ENCODE measurements at regions not wholly inside any gene's neighbourhood (a gene's known extent, or its start where the extent isn't known, plus 50 kb on each side); places are given as distances from the start of the nearest gene placed in this dataset.

DNA sequence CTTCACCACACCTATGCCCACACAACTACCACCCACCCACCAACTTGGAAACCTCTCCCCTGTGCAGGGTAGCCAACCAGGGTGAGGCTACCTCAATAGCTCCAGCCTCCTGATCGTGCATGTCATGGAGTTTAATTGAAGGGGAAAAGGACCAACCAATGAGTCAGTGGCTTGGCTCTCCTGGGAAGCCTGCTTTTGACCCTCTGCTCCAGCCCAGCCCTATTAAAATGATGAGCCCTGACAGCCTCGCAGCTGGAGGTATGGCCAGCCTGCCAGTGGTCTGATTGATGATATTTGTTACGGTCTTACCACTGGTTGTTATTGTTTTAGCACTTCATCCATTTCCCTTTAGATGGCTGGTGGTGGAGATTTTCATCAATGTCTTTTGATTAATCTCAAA is 280.4 kb downstream of the SH3GL2 start:
- TF ChIP-seq, protein P1, sequence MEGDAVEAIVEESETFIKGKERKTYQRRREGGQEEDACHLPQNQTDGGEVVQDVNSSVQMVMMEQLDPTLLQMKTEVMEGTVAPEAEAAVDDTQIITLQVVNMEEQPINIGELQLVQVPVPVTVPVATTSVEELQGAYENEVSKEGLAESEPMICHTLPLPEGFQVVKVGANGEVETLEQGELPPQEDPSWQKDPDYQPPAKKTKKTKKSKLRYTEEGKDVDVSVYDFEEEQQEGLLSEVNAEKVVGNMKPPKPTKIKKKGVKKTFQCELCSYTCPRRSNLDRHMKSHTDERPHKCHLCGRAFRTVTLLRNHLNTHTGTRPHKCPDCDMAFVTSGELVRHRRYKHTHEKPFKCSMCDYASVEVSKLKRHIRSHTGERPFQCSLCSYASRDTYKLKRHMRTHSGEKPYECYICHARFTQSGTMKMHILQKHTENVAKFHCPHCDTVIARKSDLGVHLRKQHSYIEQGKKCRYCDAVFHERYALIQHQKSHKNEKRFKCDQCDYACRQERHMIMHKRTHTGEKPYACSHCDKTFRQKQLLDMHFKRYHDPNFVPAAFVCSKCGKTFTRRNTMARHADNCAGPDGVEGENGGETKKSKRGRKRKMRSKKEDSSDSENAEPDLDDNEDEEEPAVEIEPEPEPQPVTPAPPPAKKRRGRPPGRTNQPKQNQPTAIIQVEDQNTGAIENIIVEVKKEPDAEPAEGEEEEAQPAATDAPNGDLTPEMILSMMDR (IDR thresholded peaks at IDR 0.05): no peak
- DNase-seq (no peak), ATAC-seq (no peak)
- Histone ChIP-seq H3K9me3 (no peaks in the 10 kb centered on the region), H3K4me3 (no peak overlapping the region), H3K36me3 (no peaks in the 10 kb centered on the region), H3K27ac (no peak overlapping the region), H3K4me1 (no peaks in the 10 kb centered on the region), H3K27me3 (no peaks in the 10 kb centered on the region)
- intact Hi-C loops (cut with DNase I): no loop called here

DNA sequence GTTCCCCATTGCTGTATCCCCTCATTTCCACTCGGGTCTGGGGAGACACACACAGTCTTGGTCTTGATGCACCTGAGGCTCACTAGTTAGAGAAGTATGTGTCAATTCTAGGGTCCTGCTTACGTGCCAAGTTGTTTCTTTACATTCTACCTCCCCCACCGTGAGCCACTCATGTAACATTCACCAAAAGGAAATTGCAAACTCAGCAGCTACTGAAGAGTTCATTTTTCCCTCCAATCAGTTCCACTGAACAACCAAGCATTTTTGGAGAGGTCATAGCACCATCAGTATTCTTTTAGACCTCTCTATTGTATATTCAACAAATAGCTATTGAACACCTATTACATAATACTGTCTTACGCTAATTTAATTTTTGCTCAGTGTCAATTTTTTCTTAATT is 281.1 kb downstream of the SH3GL2 start:
- no peak for DNase-seq
- Histone ChIP-seq H3K9me3 (no peaks in the 10 kb centered on the region), H3K27ac (no peak overlapping the region), H3K27me3 (no peaks in the 10 kb centered on the region), H3K4me1 (no peaks in the 10 kb centered on the region), H3K4me3 (no peak overlapping the region), H3K36me3 (no peaks in the 10 kb centered on the region)
- no peak for ATAC-seq
- intact Hi-C loops (cut with DNase I): no loop called here
- TF ChIP-seq, protein P1 (IDR thresholded peaks at IDR 0.05): no peak

DNA sequence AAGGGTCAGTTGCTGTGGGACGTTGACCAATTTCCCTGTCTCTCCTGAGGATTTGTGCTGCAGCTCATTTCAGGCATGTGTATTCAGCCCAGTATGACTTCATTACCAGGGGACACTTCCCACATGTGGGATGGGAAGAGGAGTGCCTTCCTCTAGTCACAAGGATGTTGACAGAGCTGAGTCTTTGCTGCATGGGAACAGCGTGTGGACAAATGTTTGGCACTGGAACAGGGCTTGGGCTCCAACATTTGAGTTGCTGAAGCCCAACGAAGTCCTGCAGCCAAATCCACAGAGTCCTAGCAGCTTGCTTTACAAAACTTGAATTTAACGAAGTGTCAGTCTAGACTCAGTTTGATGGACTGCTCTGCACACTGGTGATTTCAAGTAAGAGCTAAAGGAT is 283.2 kb downstream of the SH3GL2 start:
- no peaks in the 10 kb centered on the region for H3K4me1 ChIP-seq
- no peaks in the 10 kb centered on the region for H3K9me3 ChIP-seq
- no peak overlapping the region for H3K4me3 ChIP-seq
- no peak overlapping the region for H3K27ac ChIP-seq
- TF ChIP-seq, protein P1 (IDR thresholded peaks at IDR 0.05): no peak
- ATAC-seq (no peak), DNase-seq (no peak)
- H3K36me3 ChIP-seq: no peaks in the 10 kb centered on the region
- intact Hi-C loops (cut with DNase I): no loop called here
- H3K27me3 ChIP-seq: no peaks in the 10 kb centered on the region

DNA sequence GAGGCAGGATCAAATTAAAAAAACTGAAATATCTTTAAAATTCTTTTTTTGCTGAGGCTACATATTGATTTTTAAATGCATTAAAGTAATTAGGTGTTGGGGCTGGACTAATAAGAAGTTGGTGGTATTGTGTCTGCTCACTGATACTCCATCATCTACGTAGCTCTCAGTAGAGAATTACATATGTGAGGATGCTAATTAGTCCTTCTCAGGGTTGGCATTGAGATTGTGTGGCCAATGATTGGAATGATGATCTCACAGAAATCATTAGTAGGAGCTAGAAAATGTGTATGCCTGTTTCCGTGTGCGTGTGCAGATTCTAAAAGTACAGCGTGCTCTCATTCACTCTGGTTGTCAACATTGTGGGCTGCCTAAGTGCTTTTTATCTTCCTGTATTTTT is 283.8 kb downstream of the SH3GL2 start:
- H3K36me3 ChIP-seq: no peaks in the 10 kb centered on the region
- no peaks in the 10 kb centered on the region for H3K9me3 ChIP-seq
- intact Hi-C loops (cut with DNase I): no loop called here
- DNase-seq (no peak), ATAC-seq (no peak)
- TF ChIP-seq, protein P1 (IDR thresholded peaks at IDR 0.05): no peak
- H3K27ac ChIP-seq: no peak overlapping the region
- H3K4me3 ChIP-seq: no peak overlapping the region
- no peaks in the 10 kb centered on the region for H3K27me3 ChIP-seq
- H3K4me1 ChIP-seq: no peaks in the 10 kb centered on the region

DNA sequence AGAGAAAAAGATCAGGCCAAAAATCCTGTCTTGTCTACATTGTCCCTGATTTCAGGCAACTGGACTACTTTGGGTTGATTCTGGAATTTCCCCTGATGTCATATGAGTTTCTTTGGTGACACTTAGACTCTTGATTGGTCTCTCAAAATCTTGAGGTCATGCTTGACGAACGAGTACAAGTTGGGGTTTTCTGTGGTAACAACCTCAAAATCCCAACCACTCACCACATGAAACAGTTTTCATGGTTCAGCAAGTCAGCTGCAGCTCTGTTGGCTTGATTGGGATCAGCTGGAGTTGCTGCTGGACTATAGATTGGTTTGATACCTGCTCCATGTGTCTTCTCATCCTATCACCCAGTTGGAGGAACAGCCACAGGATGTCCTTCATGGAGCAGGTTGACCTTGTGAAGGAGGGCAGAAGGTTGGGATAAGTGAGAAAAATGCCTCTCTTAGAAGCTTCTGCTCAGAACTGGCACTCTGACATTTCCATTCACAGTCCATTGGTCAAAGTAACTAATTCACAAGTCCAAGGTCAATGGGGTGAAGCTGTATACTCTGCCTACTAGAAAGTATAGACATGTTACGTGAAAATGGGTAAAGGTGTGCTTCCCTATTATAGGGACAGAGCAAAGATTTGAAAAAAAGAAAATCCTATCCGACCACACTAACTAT is 284.5 kb downstream of the SH3GL2 start:
- Histone ChIP-seq H3K4me3 (no peak overlapping the region), H3K36me3 (no peaks in the 10 kb centered on the region), H3K9me3 (no peaks in the 10 kb centered on the region), H3K27ac (no peak overlapping the region), H3K27me3 (no peaks in the 10 kb centered on the region), H3K4me1 (no peaks in the 10 kb centered on the region)
- no peak for DNase-seq
- TF ChIP-seq, protein P1 (IDR thresholded peaks at IDR 0.05): no peak
- intact Hi-C loops (cut with DNase I): no loop called here
- no peak for ATAC-seq

Measured in left lung (tissue), 4 donors.